CD14-positive monocyte (primary cell): ENCODE measurements at regions not wholly inside any gene's neighbourhood (a gene's known extent, or its start where the extent isn't known, plus 50 kb on each side); places are given as distances from the start of the nearest gene placed in this dataset.

Experiments used
- DNase-seq, 3 donors: peaks; one replicate each; pipeline ENCODE4 v3.0.0-alpha.2; 2011 to 2022
- H2AFZ ChIP-seq: 2 replicates; pipeline ENCODE4 v1.6.0; 2012; ENCODE audit warnings: mild to moderate bottlenecking, low read depth, low read length, inconsistent platforms; ENCODE audit not compliant: insufficient read depth, poor library complexity, severe bottlenecking
- H3K27ac ChIP-seq, 2 donors: 1 replicate in 1 of 2; 2 replicates in 1 of 2; pipeline ENCODE4 v1.5.1; 2012 to 2013; ENCODE audit warnings: low read length in 2 of 2, control low read depth in 1 of 2, inconsistent platforms in 1 of 2, low read depth in 1 of 2, mild to moderate bottlenecking in 1 of 2
- H3K27me3 ChIP-seq, 2 donors: one replicate each; pipeline versions ENCODE4 v1.6.0 to v1.6.1; 2011 to 2013; ENCODE audit warnings: low read length in 2 of 2; ENCODE audit not compliant: control insufficient read depth in 2 of 2, insufficient read depth in 2 of 2
- H3K36me3 ChIP-seq, 2 donors: replicated peaks in 1 of 2; 1 replicate in 1 of 2; 2 replicates in 1 of 2; pipeline versions ENCODE4 v1.5.1 to v1.6.1; 2012 to 2013; ENCODE audit warnings: low read length in 2 of 2, control low read depth in 1 of 2, inconsistent platforms in 1 of 2, mild to moderate bottlenecking in 1 of 2; ENCODE audit not compliant: insufficient read depth in 2 of 2, control insufficient read depth in 1 of 2
- H3K4me1 ChIP-seq, 2 donors: 1 replicate in 1 of 2; 2 replicates in 1 of 2; pipeline versions ENCODE4 v1.5.1 to v1.6.1; 2012 to 2013; ENCODE audit warnings: low read length in 2 of 2, control low read depth in 1 of 2, inconsistent platforms in 1 of 2, mild to moderate bottlenecking in 1 of 2, moderate library complexity in 1 of 2; ENCODE audit not compliant: insufficient read depth in 2 of 2, control insufficient read depth in 1 of 2
- H3K4me2 ChIP-seq: replicated peaks from 2 replicates; pipeline ENCODE3; 2012; ENCODE audit warnings: low read length, moderate library complexity, mild to moderate bottlenecking; ENCODE audit not compliant: poor library complexity, severe bottlenecking; ENCODE audit errors: extremely low read depth
- H3K4me3 ChIP-seq, 3 experiments: fragments of 200-600 bp in 1 of 3; sonication (generic) in 1 of 3; replicated peaks in 1 of 3; 1 replicate in 2 of 3; 2 replicates in 1 of 3; pipeline ENCODE4 v1.5.1; 2011 to 2013; ENCODE audit warnings: low read length in 3 of 3, mild to moderate bottlenecking in 3 of 3, control low read depth in 2 of 3, low read depth in 2 of 3, inconsistent platforms in 1 of 3, moderate library complexity in 1 of 3
- H3K79me2 ChIP-seq: 2 replicates; pipeline ENCODE4 v1.6.0; 2012; ENCODE audit warnings: mild to moderate bottlenecking, control low read depth, inconsistent platforms, low read length, moderate library complexity; ENCODE audit not compliant: insufficient read depth
- H3K9ac ChIP-seq: 2 replicates; pipeline ENCODE4 v1.6.0; 2017; ENCODE audit warnings: low read length, mild to moderate bottlenecking; ENCODE audit not compliant: insufficient read depth, poor library complexity, severe bottlenecking
- H3K9me3 ChIP-seq, 2 donors: replicated peaks in 1 of 2; 1 replicate in 1 of 2; 2 replicates in 1 of 2; pipeline versions ENCODE4 v1.5.1 to v1.6.1; 2012 to 2013; ENCODE audit warnings: low read length in 2 of 2, control low read depth in 1 of 2; ENCODE audit not compliant: control insufficient read depth in 1 of 2, insufficient read depth in 1 of 2
- H4K20me1 ChIP-seq: 2 replicates; pipeline ENCODE4 v1.6.0; 2012; ENCODE audit warnings: mild to moderate bottlenecking, low read length, control low read depth, moderate library complexity; ENCODE audit not compliant: insufficient read depth
- H3K27ac Mint-ChIP-seq, 7 donors: one replicate each; pipeline ENCODE4 v1.8.0; 2020; ENCODE audit warnings: mild to moderate bottlenecking in 7 of 7, mixed read lengths in 7 of 7, moderate library complexity in 6 of 7, inconsistent platforms in 2 of 7
- H3K27me3 Mint-ChIP-seq, 3 donors: one replicate each; pipeline ENCODE4 v1.8.0; 2021 to 2022; ENCODE audit warnings: low read depth in 3 of 3, mild to moderate bottlenecking in 3 of 3, mixed read lengths in 3 of 3, moderate library complexity in 3 of 3, inconsistent platforms in 1 of 3
- H3K36me3 Mint-ChIP-seq, 2 donors: one replicate each; pipeline ENCODE4 v1.8.0; 2020; ENCODE audit warnings: mixed read lengths in 2 of 2, inconsistent platforms in 1 of 2, mild to moderate bottlenecking in 1 of 2
- H3K4me1 Mint-ChIP-seq: one replicate; pipeline ENCODE4 v1.8.0; 2020; ENCODE audit warnings: mild to moderate bottlenecking, mixed read lengths
- H3K4me3 Mint-ChIP-seq, 2 donors: one replicate each; pipeline ENCODE4 v1.8.0; 2020; ENCODE audit warnings: mild to moderate bottlenecking in 2 of 2, mixed read lengths in 2 of 2, moderate library complexity in 1 of 2
- H3K9me3 Mint-ChIP-seq, 7 donors: one replicate each; pipeline ENCODE4 v1.8.0; 2020 to 2022; ENCODE audit warnings: mixed read lengths in 7 of 7, mild to moderate bottlenecking in 6 of 7, moderate library complexity in 6 of 7, inconsistent platforms in 2 of 7
- WGBS: methylation state at CpG from one replicate; pipeline ENCODE4 v1.1.5; 2013; ENCODE audit warnings: missing lambda C conversion rate; ENCODE audit not compliant: insufficient coverage; 5-methylcytosine and 5-hydroxymethylcytosine counted together
- intact Hi-C, 2 donors: fragments of 100-400 bp; cut with micrococcal nuclease; formaldehyde crosslinking; loops; one replicate each; pipeline versions ENCODE4 v1.15.0 to v1.15.1; 2023
- TF ChIP-seq, protein P1 (sequence below): fragments of 200-600 bp; IDR thresholded peaks from one replicate; pipeline ENCODE4 v1.8.0; 2022; ENCODE audit warnings: antibody characterized with exemption, mild to moderate bottlenecking

- no peaks in the 10 kb centered on the region for H3K27me3 Mint-ChIP-seq
Observed at GRCh38 chr5:155794795-155795194, 532.2 kb upstream of the SGCD start.

DNA sequence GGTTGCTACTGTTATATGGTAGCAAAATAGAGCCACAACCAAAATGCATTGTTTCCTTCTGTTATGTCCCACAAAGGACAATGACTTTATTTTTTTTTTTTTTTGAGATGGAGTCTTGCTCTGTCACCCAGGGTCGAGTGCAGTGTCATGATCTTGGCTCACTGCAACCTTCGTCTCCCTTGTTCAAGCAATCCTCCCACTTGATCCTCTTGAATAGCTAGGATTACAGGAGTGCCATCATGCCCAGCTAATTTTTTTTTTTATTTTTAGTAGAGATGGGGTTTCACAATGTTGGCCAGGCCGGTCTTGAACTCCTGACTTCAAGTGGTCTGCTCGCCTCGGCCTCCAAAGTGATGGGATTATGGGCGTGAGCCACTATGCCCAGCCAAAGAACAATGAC, 527.7 kb upstream of the SGCD start:
- Mint-ChIP-seq H3K27ac (no peak overlapping the region), H3K36me3 (no peaks in the 10 kb centered on the region), H3K4me1 (no peaks in the 10 kb centered on the region), H3K4me3 (no peak overlapping the region), H3K27me3 (no peaks in the 10 kb centered on the region), H3K9me3 (peaks cover 2 to 18% (median 9%) of the 10 kb centered on the region in 7 donors)
- Histone ChIP-seq H3K36me3 (no peaks in the 10 kb centered on the region), H3K27ac (no peak overlapping the region), H3K4me1 (no peaks in the 10 kb centered on the region), H3K4me3 (no peak overlapping the region), H3K9me3 (peaks cover 3 to 17% of the 10 kb centered on the region in 2 donors), H3K79me2 (no peaks in the 10 kb centered on the region), H2AFZ (no peak overlapping the region), H4K20me1 (no peaks in the 10 kb centered on the region), H3K4me2 (no peak overlapping the region), H3K27me3 (no peaks in the 10 kb centered on the region), H3K9ac (no peak overlapping the region)
- no peak for DNase-seq
- 88% methylated on average over 4 of the region's 6 CpGs for WGBS
- intact Hi-C loops: no loop called here
- TF ChIP-seq, protein P1, sequence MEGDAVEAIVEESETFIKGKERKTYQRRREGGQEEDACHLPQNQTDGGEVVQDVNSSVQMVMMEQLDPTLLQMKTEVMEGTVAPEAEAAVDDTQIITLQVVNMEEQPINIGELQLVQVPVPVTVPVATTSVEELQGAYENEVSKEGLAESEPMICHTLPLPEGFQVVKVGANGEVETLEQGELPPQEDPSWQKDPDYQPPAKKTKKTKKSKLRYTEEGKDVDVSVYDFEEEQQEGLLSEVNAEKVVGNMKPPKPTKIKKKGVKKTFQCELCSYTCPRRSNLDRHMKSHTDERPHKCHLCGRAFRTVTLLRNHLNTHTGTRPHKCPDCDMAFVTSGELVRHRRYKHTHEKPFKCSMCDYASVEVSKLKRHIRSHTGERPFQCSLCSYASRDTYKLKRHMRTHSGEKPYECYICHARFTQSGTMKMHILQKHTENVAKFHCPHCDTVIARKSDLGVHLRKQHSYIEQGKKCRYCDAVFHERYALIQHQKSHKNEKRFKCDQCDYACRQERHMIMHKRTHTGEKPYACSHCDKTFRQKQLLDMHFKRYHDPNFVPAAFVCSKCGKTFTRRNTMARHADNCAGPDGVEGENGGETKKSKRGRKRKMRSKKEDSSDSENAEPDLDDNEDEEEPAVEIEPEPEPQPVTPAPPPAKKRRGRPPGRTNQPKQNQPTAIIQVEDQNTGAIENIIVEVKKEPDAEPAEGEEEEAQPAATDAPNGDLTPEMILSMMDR: no peak

More at GRCh38 chr5:155794795-155795194, 532.2 kb upstream of the SGCD start:
- DNase-seq: no peak
- no peaks in the 10 kb centered on the region for H3K4me1 Mint-ChIP-seq
- peaks cover 9 to 24% of the 10 kb centered on the region in 2 donors for H3K9me3 ChIP-seq
- H4K20me1 ChIP-seq: no peaks in the 10 kb centered on the region
- TF ChIP-seq, protein P1: no peak
- no peaks in the 10 kb centered on the region for H3K27me3 ChIP-seq
- H3K9me3 Mint-ChIP-seq: peaks cover 3 to 26% (median 12%) of the 10 kb centered on the region in 7 donors
- H3K4me2 ChIP-seq: no peak overlapping the region
- H3K9ac ChIP-seq: no peak overlapping the region
- H3K27ac ChIP-seq: no peak overlapping the region
- no peaks in the 10 kb centered on the region for H3K36me3 ChIP-seq
- H3K4me3 ChIP-seq: no peak overlapping the region
- H3K79me2 ChIP-seq: no peaks in the 10 kb centered on the region
- H3K36me3 Mint-ChIP-seq: no peaks in the 10 kb centered on the region
- no peak overlapping the region for H3K4me3 Mint-ChIP-seq
- H3K4me1 ChIP-seq: no peaks in the 10 kb centered on the region
- H2AFZ ChIP-seq: no peak overlapping the region
- H3K27ac Mint-ChIP-seq: no peak overlapping the region
- intact Hi-C loops: no loop called here
